ENCODE measurements at regions not wholly inside any gene's neighbourhood (a gene's known extent, or its start where the extent isn't known, plus 50 kb on each side); places are given as distances from the start of the nearest gene placed in this dataset.

GRCh38 chr6:4311976-4312860, 176.8 kb upstream of the ECI2 start:
- TF ChIP-seq CTCF (IDR thresholded peaks at IDR 0.05): no peak
- no peak for TF ChIP-seq POLR2A (IDR thresholded peaks at IDR 0.05)

Measured in adrenal gland (tissue), 5 donors.